Activated T-cell treated with anti-CD3 and anti-CD28 coated beads, Interleukin-2, amount 50 U/mL, for 4 hours (primary cell): ENCODE measurements at regions not wholly inside any gene's neighbourhood (a gene's known extent, or its start where the extent isn't known, plus 50 kb on each side); places are given as distances from the start of the nearest gene placed in this dataset.
"Not testable (repeated sequence)": the region's sequence is repeated elsewhere in the genome, so short reads cannot be mapped to it uniquely, and the experiment has no call there.

Experiments
- ATAC-seq, 2 donors: fragments of 200-7000 bp; cut with Tn5 transposase; one replicate each; pipeline ENCODE4 v1.10.0; 2021
- DNase-seq: peaks from one replicate; pipeline ENCODE4 v3.0.0-alpha.2; 2020
- H3K27me3 Mint-ChIP-seq: one replicate; pipeline ENCODE4 v1.8.0; 2021; ENCODE audit warnings: low read depth, mixed read lengths
- H3K36me3 Mint-ChIP-seq: one replicate; pipeline ENCODE4 v1.8.0; 2022; ENCODE audit warnings: mixed read lengths; ENCODE audit not compliant: insufficient read depth
- H3K4me1 Mint-ChIP-seq: one replicate; pipeline ENCODE4 v1.8.0; 2021; ENCODE audit warnings: low read depth, mixed read lengths
- H3K4me3 Mint-ChIP-seq: one replicate; pipeline ENCODE4 v1.8.0; 2021; ENCODE audit warnings: mild to moderate bottlenecking, moderate library complexity, mixed read lengths
- H3K9me3 Mint-ChIP-seq: one replicate; pipeline ENCODE4 v1.8.0; 2021; ENCODE audit warnings: mixed read lengths

DNA sequence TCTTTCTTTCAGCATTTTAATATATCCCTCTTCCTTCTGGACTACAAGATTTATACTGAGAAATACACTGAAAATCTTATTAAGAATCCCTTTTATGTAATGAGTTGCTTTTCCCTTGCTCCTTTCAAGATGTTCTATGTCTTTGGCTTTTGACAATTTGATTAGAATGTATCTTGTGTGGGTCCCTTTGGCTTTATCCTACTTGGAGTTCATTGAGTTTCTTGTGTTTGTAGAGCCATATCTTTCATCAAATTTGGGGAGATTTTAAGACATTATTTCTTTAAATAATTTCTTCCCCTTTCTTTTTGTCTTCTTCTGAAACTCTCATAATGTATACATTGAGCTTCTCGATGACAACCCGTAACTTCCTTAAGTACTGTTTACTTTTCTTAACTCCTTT is 739.9 kb upstream of the AMOT start:
- no peaks in the 10 kb centered on the region for H3K36me3 Mint-ChIP-seq
- H3K4me1 Mint-ChIP-seq = no peaks in the 10 kb centered on the region
- no peaks in the 10 kb centered on the region for H3K27me3 Mint-ChIP-seq
- H3K9me3 Mint-ChIP-seq = peaks cover 6% of the 10 kb centered on the region
- DNase-seq (no peak), ATAC-seq (no peak)
- no peak overlapping the region for H3K4me3 Mint-ChIP-seq

DNA sequence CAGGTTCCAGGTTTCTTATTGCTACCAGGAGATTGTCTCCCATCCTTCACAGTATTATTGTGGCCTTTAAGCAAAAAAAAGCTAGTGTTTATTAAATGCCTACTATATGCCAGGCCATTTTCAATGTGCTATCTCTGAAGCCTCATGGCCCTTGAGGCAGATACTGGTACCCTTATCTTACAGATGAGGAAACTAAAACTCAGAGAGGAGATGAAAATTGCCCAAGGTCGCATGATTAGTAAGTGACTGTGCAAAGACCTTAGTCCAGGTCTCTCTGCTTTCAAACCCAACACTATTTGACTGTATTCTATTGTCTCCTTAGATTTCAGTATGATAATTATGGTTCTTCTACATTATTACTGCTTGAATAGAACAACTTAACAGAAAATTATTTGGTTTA is 717.9 kb upstream of the AMOT start:
- Mint-ChIP-seq H3K4me3 (no peak overlapping the region), H3K36me3 (no peaks in the 10 kb centered on the region), H3K9me3 (peaks cover 4% of the 10 kb centered on the region), H3K4me1 (no peaks in the 10 kb centered on the region), H3K27me3 (no peaks in the 10 kb centered on the region)
- no peak for ATAC-seq
- DNase-seq = no peak

DNA sequence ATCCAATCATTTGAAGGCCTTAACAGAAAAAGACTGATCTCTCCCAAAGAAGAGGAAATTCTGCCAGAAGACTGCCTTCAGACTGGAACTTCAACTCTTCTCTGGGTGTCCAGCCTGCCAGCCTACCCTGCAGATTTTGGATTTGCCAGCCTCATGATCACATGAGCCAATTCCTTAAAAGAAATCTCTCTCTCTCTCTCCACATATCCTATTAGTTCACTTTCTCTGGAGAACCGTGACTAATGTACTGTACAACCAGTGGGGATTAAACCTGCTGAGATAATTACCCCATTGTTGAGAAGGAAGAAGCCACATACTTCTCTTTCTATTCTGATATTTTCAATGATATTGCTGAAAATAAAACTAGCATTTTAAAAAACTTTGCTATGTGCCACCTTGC is 711.3 kb upstream of the AMOT start:
- Mint-ChIP-seq H3K9me3 (peaks cover 4% of the 10 kb centered on the region), H3K36me3 (no peaks in the 10 kb centered on the region), H3K4me1 (no peaks in the 10 kb centered on the region), H3K4me3 (no peak overlapping the region), H3K27me3 (no peaks in the 10 kb centered on the region)
- ATAC-seq (no peak), DNase-seq (no peak)

DNA sequence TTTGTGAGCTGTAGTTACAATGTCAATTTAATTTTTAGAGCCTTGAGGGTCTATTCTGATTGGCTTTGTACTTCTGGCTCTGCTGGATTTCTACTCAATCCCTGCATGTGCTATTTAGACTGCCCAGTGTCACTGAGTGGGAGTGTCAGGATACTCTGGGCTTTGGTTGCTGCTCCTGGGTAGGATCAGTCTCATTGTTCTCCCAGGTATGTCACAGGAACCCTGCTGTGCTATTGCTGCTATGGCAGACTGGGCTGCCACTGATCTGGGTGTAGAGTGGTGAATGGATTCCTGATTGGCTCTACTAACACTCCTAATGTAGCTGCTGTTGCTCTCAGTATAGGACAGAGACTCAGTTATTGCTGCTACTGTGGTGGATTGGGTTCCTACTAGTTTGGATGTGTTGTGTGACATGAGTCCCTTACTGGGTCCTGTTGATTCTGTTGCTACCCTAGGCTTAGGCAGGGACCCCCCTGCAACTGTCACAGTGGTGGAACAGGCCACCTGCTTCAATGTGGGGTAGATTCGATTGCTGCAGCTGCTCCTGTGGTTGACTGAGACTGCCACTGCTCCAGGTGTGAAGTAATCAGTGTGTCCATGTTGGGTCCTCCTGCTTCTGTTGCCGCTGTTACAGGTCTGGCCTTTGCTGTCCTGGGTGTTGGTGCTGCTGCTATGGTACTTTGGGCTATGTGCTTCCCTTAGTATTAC is 707.8 kb upstream of the AMOT start:
- no peak for DNase-seq
- no peaks in the 10 kb centered on the region for H3K36me3 Mint-ChIP-seq
- no peaks in the 10 kb centered on the region for H3K9me3 Mint-ChIP-seq
- H3K4me3 Mint-ChIP-seq = no peak overlapping the region
- no peaks in the 10 kb centered on the region for H3K4me1 Mint-ChIP-seq
- ATAC-seq = no peak
- no peaks in the 10 kb centered on the region for H3K27me3 Mint-ChIP-seq

DNA sequence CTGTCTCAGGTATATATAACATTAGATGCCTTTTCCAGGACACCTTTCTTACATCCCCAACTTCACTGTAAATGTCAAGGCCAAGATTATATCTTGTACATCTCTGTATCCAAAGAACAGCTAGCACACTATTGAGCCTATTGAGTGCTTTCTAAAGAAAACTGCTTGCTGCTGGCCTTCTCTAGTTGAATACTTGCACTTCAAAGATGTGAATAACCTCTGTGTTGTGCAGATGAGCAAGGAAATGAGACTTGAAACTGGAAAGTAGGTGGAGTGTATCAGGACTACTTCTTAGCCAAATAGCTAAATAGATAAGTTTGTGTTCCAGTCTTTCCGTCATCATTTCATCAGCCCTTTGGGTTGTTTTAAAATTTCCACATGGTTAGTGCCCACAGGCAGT is 704.4 kb upstream of the AMOT start:
- H3K4me3 Mint-ChIP-seq = no peak overlapping the region
- ATAC-seq (no peak), DNase-seq (no peak)
- no peaks in the 10 kb centered on the region for H3K9me3 Mint-ChIP-seq
- no peaks in the 10 kb centered on the region for H3K27me3 Mint-ChIP-seq
- no peaks in the 10 kb centered on the region for H3K36me3 Mint-ChIP-seq
- no peaks in the 10 kb centered on the region for H3K4me1 Mint-ChIP-seq

DNA sequence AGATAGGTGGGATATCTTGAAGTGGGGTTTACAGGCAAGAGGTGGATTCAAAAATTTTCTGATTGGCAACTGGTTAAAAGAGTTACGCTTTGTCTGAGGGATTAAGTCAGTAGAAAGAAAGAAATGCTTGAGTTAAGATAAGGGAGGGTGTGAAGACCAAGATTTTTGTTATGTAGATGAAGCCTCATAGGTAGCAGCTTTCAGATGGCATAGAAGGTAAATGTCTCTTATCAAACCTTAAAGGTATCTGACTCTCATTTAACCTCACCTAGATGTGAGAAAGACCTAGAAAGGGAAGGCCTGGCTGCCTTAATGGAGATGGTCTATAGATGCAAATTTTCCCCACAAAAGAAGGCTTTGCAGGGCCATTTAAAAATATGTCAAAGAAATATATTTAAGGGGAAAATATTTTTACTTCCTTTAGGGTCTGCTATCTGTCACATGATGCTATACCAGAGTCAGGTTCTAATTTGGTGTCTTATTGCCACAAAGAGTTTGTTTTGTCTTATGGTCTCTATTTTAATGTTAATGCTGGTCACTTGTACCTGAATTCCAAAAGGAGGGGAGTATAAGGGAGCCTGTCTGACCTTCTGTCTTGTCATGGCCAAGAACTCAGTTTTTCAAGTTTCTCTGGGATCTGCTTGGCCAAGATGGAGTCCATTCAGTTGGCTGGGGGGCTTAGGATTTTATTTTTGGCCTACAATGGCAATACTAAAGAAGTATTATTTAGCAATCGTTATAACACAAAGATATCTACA is 699.1 kb upstream of the AMOT start:
- peaks cover 4% of the 10 kb centered on the region for H3K9me3 Mint-ChIP-seq
- DNase-seq (no peak), ATAC-seq (no peak)
- no peaks in the 10 kb centered on the region for H3K36me3 Mint-ChIP-seq
- no peaks in the 10 kb centered on the region for H3K4me1 Mint-ChIP-seq
- no peak overlapping the region for H3K4me3 Mint-ChIP-seq
- no peaks in the 10 kb centered on the region for H3K27me3 Mint-ChIP-seq

DNA sequence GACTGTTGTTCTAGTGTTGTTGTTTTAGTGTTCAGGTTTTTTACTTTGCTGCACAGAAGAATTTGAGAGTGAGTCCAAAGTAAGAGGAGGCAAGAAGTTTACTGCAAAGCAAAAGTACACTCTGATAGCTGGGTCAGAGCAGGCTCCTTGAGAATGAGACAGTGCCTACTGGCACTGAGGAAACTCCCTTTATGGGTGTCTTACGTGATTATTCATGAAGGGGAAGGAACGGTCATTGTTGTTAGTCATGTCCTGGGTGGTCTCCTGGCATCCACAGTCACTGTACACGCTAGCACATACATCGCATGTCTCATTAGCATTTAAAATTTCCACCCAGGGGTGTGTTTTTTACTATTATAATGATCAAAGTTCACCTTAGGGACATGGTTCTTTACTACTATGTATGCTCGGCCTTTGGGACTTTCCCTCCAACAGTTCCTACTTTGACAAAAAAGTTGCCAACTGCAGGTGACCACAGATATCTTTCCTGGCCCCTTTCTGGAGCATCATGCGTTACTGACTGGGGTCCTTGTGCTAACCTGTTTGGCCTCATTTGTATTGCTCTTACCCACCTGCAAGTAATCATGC is 688.9 kb upstream of the AMOT start:
- Mint-ChIP-seq H3K9me3 (no peaks in the 10 kb centered on the region), H3K4me3 (no peak overlapping the region), H3K4me1 (no peaks in the 10 kb centered on the region), H3K27me3 (no peaks in the 10 kb centered on the region), H3K36me3 (no peaks in the 10 kb centered on the region)
- DNase-seq (no peak), ATAC-seq (no peak)

DNA sequence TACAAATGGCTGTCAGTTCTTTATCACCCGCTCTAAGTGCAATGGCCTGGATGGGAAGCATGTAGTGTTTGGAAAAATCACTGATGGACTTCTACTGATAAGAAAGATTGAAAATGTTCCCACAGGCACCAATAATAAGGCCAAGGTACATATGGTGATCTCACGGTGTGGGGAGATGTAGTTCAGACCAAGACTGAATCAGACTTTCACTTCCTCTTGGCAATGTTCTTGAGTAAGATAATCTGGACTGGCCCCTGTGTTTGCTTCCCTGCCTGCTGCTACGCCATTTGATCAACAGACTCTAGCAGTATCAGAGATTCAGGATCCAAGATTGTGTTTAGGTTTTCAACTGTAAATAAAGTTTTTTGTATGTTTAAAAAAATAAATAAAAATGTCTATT is 682.2 kb upstream of the AMOT start:
- no peaks in the 10 kb centered on the region for H3K4me1 Mint-ChIP-seq
- DNase-seq = no peak
- H3K9me3 Mint-ChIP-seq = no peaks in the 10 kb centered on the region
- no peak for ATAC-seq
- no peaks in the 10 kb centered on the region for H3K27me3 Mint-ChIP-seq
- no peak overlapping the region for H3K4me3 Mint-ChIP-seq
- no peaks in the 10 kb centered on the region for H3K36me3 Mint-ChIP-seq

DNA sequence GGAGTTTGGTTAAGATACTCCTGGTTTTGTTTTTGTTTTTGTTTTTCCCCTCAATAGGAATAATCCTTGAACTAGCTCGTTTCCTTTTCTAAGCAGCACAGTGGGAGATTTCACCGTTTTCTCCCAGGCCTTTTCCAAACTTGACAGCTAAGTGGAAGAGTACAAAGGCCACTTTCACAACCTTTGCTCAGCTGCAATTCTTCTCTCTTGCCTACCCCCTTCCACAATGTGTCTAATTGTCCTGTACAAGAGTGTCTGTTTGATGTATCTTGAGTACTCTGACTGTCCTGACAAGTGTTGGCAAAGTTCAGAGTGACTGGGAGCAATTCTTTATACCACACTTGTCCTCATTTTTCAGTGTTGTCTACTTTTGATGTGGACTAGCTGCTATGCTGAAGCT is 674.3 kb upstream of the AMOT start:
- H3K9me3 Mint-ChIP-seq = no peaks in the 10 kb centered on the region
- no peaks in the 10 kb centered on the region for H3K36me3 Mint-ChIP-seq
- no peaks in the 10 kb centered on the region for H3K4me1 Mint-ChIP-seq
- ATAC-seq (no peak), DNase-seq (no peak)
- H3K4me3 Mint-ChIP-seq = no peak overlapping the region
- no peaks in the 10 kb centered on the region for H3K27me3 Mint-ChIP-seq

DNA sequence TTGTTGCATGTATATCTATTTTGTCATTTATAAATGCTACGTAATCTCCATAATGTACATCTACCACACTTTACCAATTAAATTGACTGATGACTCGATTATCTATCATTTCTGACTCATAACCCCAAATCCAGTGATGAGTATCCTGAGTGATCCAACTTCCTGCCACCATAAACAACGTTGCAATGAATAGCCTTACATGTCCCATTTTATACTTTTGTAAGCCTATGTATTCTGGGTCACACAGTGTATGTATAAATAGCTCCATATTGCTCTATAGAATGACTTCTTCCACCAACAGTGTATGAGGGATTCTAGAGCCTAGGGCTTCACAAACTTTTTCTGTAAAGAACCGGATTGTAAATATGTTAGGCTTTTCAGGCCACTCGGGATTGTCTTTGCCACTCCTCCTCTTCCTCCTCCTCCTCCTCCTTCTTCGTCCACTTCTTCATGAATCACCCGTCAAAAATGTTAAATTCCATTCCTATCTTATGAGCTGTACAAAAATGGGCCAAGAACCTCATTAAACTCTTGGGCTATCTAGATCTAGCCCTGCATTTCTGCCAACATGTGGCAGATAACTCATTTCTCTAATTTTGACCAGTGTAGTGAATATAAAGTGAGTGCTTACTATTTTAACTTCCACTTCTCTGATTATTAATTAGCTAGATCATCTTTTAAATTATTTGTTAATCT is 672.2 kb upstream of the AMOT start:
- ATAC-seq = no peak
- DNase-seq = no peak
- H3K36me3 Mint-ChIP-seq = no peaks in the 10 kb centered on the region

DNA sequence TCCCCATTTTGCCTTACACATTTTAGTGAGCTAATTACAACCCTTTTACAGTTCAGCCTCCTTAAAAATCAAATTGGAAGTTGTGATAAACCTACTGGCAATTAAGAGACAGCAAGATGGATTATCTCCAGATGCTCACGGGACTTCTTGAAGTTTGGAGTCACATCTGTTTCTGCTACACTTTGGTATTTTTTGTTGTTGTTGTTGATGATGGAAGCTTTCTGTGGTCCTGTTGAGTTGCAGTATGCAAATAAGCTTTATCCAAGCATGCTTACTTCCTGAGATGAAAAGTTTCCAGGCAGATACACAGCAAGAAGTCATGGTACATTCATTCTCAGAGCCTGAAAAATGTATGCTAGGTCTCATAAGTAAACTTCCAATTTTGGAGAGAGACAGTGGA is 670.0 kb upstream of the AMOT start:
- no peak overlapping the region for H3K4me3 Mint-ChIP-seq
- H3K27me3 Mint-ChIP-seq = no peaks in the 10 kb centered on the region
- H3K36me3 Mint-ChIP-seq = no peaks in the 10 kb centered on the region
- no peak for ATAC-seq
- H3K9me3 Mint-ChIP-seq = no peaks in the 10 kb centered on the region
- no peak for DNase-seq
- H3K4me1 Mint-ChIP-seq = no peaks in the 10 kb centered on the region

More for the DNA sequence above, 672.2 kb upstream of the AMOT start:
- Mint-ChIP-seq H3K9me3 (no peaks in the 10 kb centered on the region), H3K4me1 (no peaks in the 10 kb centered on the region), H3K4me3 (no peak overlapping the region), H3K27me3 (no peaks in the 10 kb centered on the region)

DNA sequence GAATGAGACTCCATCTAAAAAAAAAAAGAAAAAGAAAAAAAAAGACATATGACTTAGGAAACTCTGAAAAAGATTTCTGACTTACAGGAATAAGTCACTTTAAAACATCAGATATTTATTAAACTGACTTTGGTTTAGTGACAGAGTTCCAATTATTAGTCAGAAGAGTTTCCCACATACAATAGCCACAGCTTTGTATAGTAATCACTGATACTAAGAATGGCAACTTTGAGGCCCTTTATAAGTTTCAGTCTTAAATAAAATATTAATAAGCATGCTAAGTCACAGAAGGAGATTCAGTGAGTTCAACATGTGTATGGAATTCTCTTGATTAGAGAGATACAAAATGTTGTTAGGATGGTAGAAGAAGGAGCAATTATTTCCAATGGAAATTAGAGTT is 652.3 kb upstream of the AMOT start:
- H3K4me1 Mint-ChIP-seq = no peaks in the 10 kb centered on the region
- ATAC-seq (no peak), DNase-seq (no peak)
- H3K36me3 Mint-ChIP-seq = no peaks in the 10 kb centered on the region
- H3K9me3 Mint-ChIP-seq = peaks cover 8% of the 10 kb centered on the region
- H3K27me3 Mint-ChIP-seq = no peaks in the 10 kb centered on the region
- H3K4me3 Mint-ChIP-seq = no peak overlapping the region

DNA sequence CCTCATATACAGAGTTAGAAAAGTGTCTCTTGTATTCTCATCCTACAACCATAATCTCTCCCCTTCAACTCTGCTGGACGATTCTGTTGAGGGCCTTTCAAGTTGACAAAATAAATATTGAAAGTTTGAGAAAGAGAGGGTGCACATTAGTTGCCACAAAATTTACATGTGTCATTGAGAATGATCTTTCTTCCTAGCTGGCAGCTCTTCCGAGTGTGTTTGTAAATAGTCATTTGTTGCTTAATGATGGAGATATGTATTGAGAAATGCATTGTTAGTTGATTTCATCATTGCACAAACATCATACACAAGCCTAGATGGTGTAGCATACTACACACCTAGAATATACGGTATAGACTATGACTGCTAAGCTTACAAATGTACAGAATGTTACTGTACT is 632.8 kb upstream of the AMOT start:
- Mint-ChIP-seq H3K4me3 (no peak overlapping the region), H3K9me3 (peaks cover 10% of the 10 kb centered on the region), H3K36me3 (no peaks in the 10 kb centered on the region), H3K4me1 (no peaks in the 10 kb centered on the region), H3K27me3 (no peaks in the 10 kb centered on the region)
- no peak for ATAC-seq
- DNase-seq = no peak

DNA sequence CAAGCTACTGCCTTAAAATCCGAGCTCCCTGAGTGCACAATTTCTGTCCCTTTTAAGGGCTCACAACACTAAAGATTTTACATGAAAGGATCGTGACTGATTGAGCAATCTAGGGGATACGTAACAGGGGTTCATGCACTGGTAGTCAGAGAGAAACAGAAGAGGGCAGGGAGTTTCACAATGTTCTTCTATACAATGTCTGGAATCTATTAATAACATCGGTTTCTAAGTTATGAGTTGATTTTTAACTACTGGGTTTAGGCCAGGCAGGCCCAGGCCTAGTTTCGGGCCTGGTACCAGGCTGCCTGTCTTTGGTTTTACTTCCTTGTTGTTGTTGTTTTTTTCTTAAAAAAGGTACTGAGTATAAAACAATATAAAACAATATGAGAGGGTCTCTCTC is 632.4 kb upstream of the AMOT start:
- not testable (repeated sequence) for H3K4me3 Mint-ChIP-seq, H3K27me3 Mint-ChIP-seq, ATAC-seq, H3K36me3 Mint-ChIP-seq, H3K4me1 Mint-ChIP-seq, DNase-seq, H3K9me3 Mint-ChIP-seq

DNA sequence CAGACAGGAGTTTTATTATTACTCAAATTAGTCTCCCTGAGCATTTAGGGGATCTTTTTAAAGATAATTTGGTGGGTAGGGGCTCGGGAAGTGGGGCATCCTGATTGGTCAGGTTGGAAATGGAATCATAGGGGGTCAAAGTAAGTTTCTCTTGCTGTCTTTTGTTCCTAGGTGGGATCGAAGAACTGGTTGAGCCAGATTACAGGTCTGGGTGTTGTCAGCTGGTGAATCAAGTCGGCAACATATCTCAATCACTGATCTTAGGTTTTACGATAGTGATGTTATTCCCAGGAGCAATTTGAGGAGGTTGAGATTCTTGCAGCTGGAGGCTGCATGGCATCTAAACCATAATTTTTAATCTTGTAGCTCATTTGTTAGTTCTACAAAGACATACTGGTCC is 629.5 kb upstream of the AMOT start:
- ATAC-seq (no peak), DNase-seq (no peak)
- Mint-ChIP-seq H3K27me3 (no peaks in the 10 kb centered on the region), H3K4me1 (no peaks in the 10 kb centered on the region), H3K9me3 (peaks cover 4% of the 10 kb centered on the region), H3K36me3 (no peaks in the 10 kb centered on the region), H3K4me3 (no peak overlapping the region)
